ENCODE measurements at regions not wholly inside any gene's neighbourhood (a gene's known extent, or its start where the extent isn't known, plus 50 kb on each side); places are given as distances from the start of the nearest gene placed in this dataset.

GRCh38 chr9:23571414-23572104, 254.5 kb downstream of the ELAVL2 start:
- TF ChIP-seq CTCF (IDR thresholded peaks at IDR 0.05; ENCODE audit: poor library complexity, severe bottlenecking) (no peak), TAF1 (IDR thresholded peaks at IDR 0.05; ENCODE audit: low read depth) (no peak), REST (IDR thresholded peaks at IDR 0.05; ENCODE audit: borderline replicate concordance) (no peak), EZH2 (IDR thresholded peaks at IDR 0.05; ENCODE audit: borderline replicate concordance, insufficient read depth, low read length, poor library complexity, severe bottlenecking) (no peak), POLR2AphosphoS5 (IDR thresholded peaks at IDR 0.05) (no peak), MXI1 (conservative IDR thresholded peaks at IDR 0.05; ENCODE audit: poor library complexity, severe bottlenecking) (no peak), RAD21 (conservative IDR thresholded peaks at IDR 0.05) (no peak), EP300 (conservative IDR thresholded peaks at IDR 0.05; ENCODE audit: poor library complexity, severe bottlenecking) (no peak)
